Tibial nerve (tissue), 4 donors: ENCODE measurements at regions not wholly inside any gene's neighbourhood (a gene's known extent, or its start where the extent isn't known, plus 50 kb on each side); places are given as distances from the start of the nearest gene placed in this dataset.
"Not testable (repeated sequence)": the region's sequence is repeated elsewhere in the genome, so short reads cannot be mapped to it uniquely, and the experiment has no call there.

Experiments used
- DNase-seq, 2 donors: peaks; one replicate each; pipeline ENCODE4 v3.0.0-alpha.2; 2019; ENCODE audit warnings: low spot score in 2 of 2
- H3K27ac ChIP-seq, 4 donors: fragments of 200-600 bp; sonication (generic) in 3 of 4; one replicate each; pipeline ENCODE4 v1.5.1; 2017 to 2019; ENCODE audit warnings: mild to moderate bottlenecking in 1 of 4
- H3K27me3 ChIP-seq, 2 donors: fragments of 200-600 bp; sonication (generic) in 1 of 2; one replicate each; pipeline versions ENCODE4 v1.5.1 to v1.6.0; 2017 to 2019
- H3K36me3 ChIP-seq, 3 donors: fragments of 200-600 bp; sonication (generic); one replicate each; pipeline ENCODE4 v1.5.1; 2018 to 2019
- H3K4me1 ChIP-seq, 4 donors: fragments of 200-600 bp; sonication (generic) in 3 of 4; one replicate each; pipeline ENCODE4 v1.5.1; 2017 to 2019
- H3K4me3 ChIP-seq, 4 donors: fragments of 200-600 bp; sonication (generic) in 3 of 4; one replicate each; pipeline ENCODE4 v1.5.1; 2017 to 2019; ENCODE audit warnings: mild to moderate bottlenecking in 1 of 4, moderate library complexity in 1 of 4
- H3K9me3 ChIP-seq, 4 donors: fragments of 200-600 bp; sonication (generic) in 3 of 4; one replicate each; pipeline ENCODE4 v1.5.1; 2017 to 2019
- CTCF ChIP-seq, 5 experiments: fragments of 200-600 bp in 3 of 5; fragments of 450-650 bp in 2 of 5; sonication (generic) in 3 of 5; IDR thresholded peaks; one replicate each; pipeline ENCODE4 v1.5.1; 2016 to 2019; ENCODE audit warnings: antibody characterized with exemption in 5 of 5, mild to moderate bottlenecking in 3 of 5, moderate library complexity in 2 of 5
- EP300 ChIP-seq, 2 donors: sonication (generic); formaldehyde crosslinking; IDR thresholded peaks; one replicate each; pipeline ENCODE4 v1.6.1; 2017; ENCODE audit warnings: antibody characterized with exemption in 2 of 2, mild to moderate bottlenecking in 1 of 2
- POLR2A ChIP-seq, 2 donors: fragments of 450-650 bp; IDR thresholded peaks; one replicate each; pipeline ENCODE4 v1.6.1; 2017; ENCODE audit warnings: antibody characterized with exemption in 2 of 2, mild to moderate bottlenecking in 2 of 2, moderate library complexity in 2 of 2
- WGBS, 2 donors: methylation state at CpG; one replicate each; pipeline ENCODE4 v1.1.5; 2018; 5-methylcytosine and 5-hydroxymethylcytosine counted together

GRCh38 chr5:145010834-145011233 lies 824.3 kb downstream of the PRELID2 start:
- Histone ChIP-seq H3K27ac (no peak overlapping the region), H3K4me3 (no peak overlapping the region), H3K27me3 (no peaks in the 10 kb centered on the region), H3K9me3 (peaks cover 0 to 8% (median 0%) of the 10 kb centered on the region in 4 donors), H3K36me3 (no peaks in the 10 kb centered on the region), H3K4me1 (no peaks in the 10 kb centered on the region)
- DNase-seq, result no peak
- TF ChIP-seq CTCF (IDR thresholded peaks at IDR 0.05) (no peak), POLR2A (IDR thresholded peaks at IDR 0.05) (no peak), EP300 (IDR thresholded peaks at IDR 0.05) (no peak)

- DNase-seq, result no peak
- WGBS, 2 donors, result 63 to 67% methylated on average over 2 of the region's 2 CpGs
- no peak overlapping the region for H3K4me3 ChIP-seq
- peaks cover 0 to 16% (median 0%) of the 10 kb centered on the region in 4 donors for H3K9me3 ChIP-seq
- no peaks in the 10 kb centered on the region for H3K36me3 ChIP-seq
- H3K27me3 ChIP-seq, result no peaks in the 10 kb centered on the region
- H3K4me1 ChIP-seq, result no peaks in the 10 kb centered on the region
- TF ChIP-seq POLR2A (IDR thresholded peaks at IDR 0.05), result no peak
- no peak for TF ChIP-seq CTCF (IDR thresholded peaks at IDR 0.05)
- no peak for TF ChIP-seq EP300 (IDR thresholded peaks at IDR 0.05)
- no peak overlapping the region for H3K27ac ChIP-seq
Measured at GRCh38 chr5:145008876-145009530, 826.1 kb downstream of the PRELID2 start.

- peaks cover 0 to 17% (median 0%) of the 10 kb centered on the region in 4 donors for H3K9me3 ChIP-seq
- not testable (repeated sequence) for H3K27me3 ChIP-seq, H3K27ac ChIP-seq, H3K36me3 ChIP-seq, DNase-seq, H3K4me1 ChIP-seq, H3K4me3 ChIP-seq
Measured at GRCh38 chr5:144994356-144994755, 823.7 kb downstream of the KCTD16 start.

GRCh38 chr5:144983101-144983500 lies 812.4 kb downstream of the KCTD16 start:
- Histone ChIP-seq H3K36me3 (no peaks in the 10 kb centered on the region), H3K4me3 (no peak overlapping the region), H3K4me1 (no peaks in the 10 kb centered on the region), H3K27me3 (no peaks in the 10 kb centered on the region), H3K9me3 (no peaks in the 10 kb centered on the region), H3K27ac (no peak overlapping the region)
- TF ChIP-seq CTCF (IDR thresholded peaks at IDR 0.05) (no peak), EP300 (IDR thresholded peaks at IDR 0.05) (no peak)
- DNase-seq, result no peak

- H3K27ac ChIP-seq, result no peak overlapping the region
- H3K27me3 ChIP-seq, result no peaks in the 10 kb centered on the region
- H3K4me3 ChIP-seq, result no peak overlapping the region
- TF ChIP-seq EP300 (IDR thresholded peaks at IDR 0.05), result no peak
- H3K36me3 ChIP-seq, result no peaks in the 10 kb centered on the region
- peaks cover 0 to 5% (median 0%) of the 10 kb centered on the region in 4 donors for H3K9me3 ChIP-seq
- no peaks in the 10 kb centered on the region for H3K4me1 ChIP-seq
- DNase-seq, result no peak
- 67% methylated on average over 2 of the region's 2 CpGs for WGBS, 2 donors
Measured at GRCh38 chr5:144979516-144980264, 809.0 kb downstream of the KCTD16 start.

- no peak for TF ChIP-seq POLR2A (IDR thresholded peaks at IDR 0.05)
- no peak for TF ChIP-seq EP300 (IDR thresholded peaks at IDR 0.05)
- TF ChIP-seq CTCF (IDR thresholded peaks at IDR 0.05), result no peak
- peaks cover 0 to 4% (median 0%) of the 10 kb centered on the region in 4 donors for H3K4me1 ChIP-seq
- no peak overlapping the region for H3K4me3 ChIP-seq
- peaks cover 0 to 5% (median 0%) of the 10 kb centered on the region in 4 donors for H3K9me3 ChIP-seq
- DNase-seq, result no peak
- 58 to 64% methylated on average over 3 of the region's 3 CpGs for WGBS, 2 donors
- H3K36me3 ChIP-seq, result no peaks in the 10 kb centered on the region
- no peaks in the 10 kb centered on the region for H3K27me3 ChIP-seq
- no peak overlapping the region for H3K27ac ChIP-seq
Measured at GRCh38 chr5:144972317-144972716, 801.6 kb downstream of the KCTD16 start.
